ENCODE measurements at regions not wholly inside any gene's neighbourhood (a gene's known extent, or its start where the extent isn't known, plus 50 kb on each side); places are given as distances from the start of the nearest gene placed in this dataset.
"Not testable (repeated sequence)": the region's sequence is repeated elsewhere in the genome, so short reads cannot be mapped to it uniquely, and the experiment has no call there.

- H3K4me2 ChIP-seq; H3K36me3 ChIP-seq (ENCODE audit: insufficient read depth); DNase-seq (ENCODE audit: low spot score); ATAC-seq; H2AFZ ChIP-seq; H3K36me3 Mint-ChIP-seq (ENCODE audit: low read depth); H3F3A ChIP-seq (replicated peaks; ENCODE audit: low read depth); H3K9me3 Mint-ChIP-seq; H3K4me1 Mint-ChIP-seq; H4K20me1 ChIP-seq (replicated peaks; ENCODE audit: insufficient read depth); H3K27me3 ChIP-seq (ENCODE audit: insufficient read depth); H3K4me3 ChIP-seq; H3K4me1 ChIP-seq (ENCODE audit: insufficient read depth); H3K27ac Mint-ChIP-seq; H3K4me3 Mint-ChIP-seq; H3K79me2 ChIP-seq (replicated peaks; ENCODE audit: insufficient read depth); H3K27me3 Mint-ChIP-seq (ENCODE audit: insufficient read depth, low read depth, poor library complexity); H3K9me2 ChIP-seq (ENCODE audit: insufficient read depth): not testable (repeated sequence)
- peak overlapping the region; percentile 68 for H3K27ac ChIP-seq (ENCODE audit: low read depth)
Observed at GRCh38 chr12:73001806-73002205, 729.6 kb downstream of the TRHDE start.

- not testable (repeated sequence) for H3K27me3 ChIP-seq (ENCODE audit: insufficient read depth); H3K36me3 ChIP-seq (ENCODE audit: insufficient read depth); H3K4me3 ChIP-seq; ATAC-seq; H3K79me2 ChIP-seq (replicated peaks; ENCODE audit: insufficient read depth); H3K4me1 ChIP-seq (ENCODE audit: insufficient read depth); H3F3A ChIP-seq (replicated peaks; ENCODE audit: low read depth); H4K20me1 ChIP-seq (replicated peaks; ENCODE audit: insufficient read depth); H3K27ac Mint-ChIP-seq; H3K36me3 Mint-ChIP-seq (ENCODE audit: low read depth); H3K9me2 ChIP-seq (ENCODE audit: insufficient read depth); H3K27ac ChIP-seq (ENCODE audit: low read depth); H3K9me3 Mint-ChIP-seq; H2AFZ ChIP-seq; H3K4me2 ChIP-seq; H3K4me3 Mint-ChIP-seq; H3K27me3 Mint-ChIP-seq (ENCODE audit: insufficient read depth, low read depth, poor library complexity); DNase-seq (ENCODE audit: low spot score)
- H3K4me1 Mint-ChIP-seq, result peaks cover 11% of the 10 kb centered on the region; the same call in 2 of the 3 replicates
Observed at GRCh38 chr12:73002504-73002903, 730.3 kb downstream of the TRHDE start.

GRCh38 chr12:73009138-73009834 is 737.1 kb downstream of the TRHDE start:
- H3F3A ChIP-seq (replicated peaks; ENCODE audit: low read depth); H3K79me2 ChIP-seq (replicated peaks; ENCODE audit: insufficient read depth); H4K20me1 ChIP-seq (replicated peaks; ENCODE audit: insufficient read depth); H3K4me1 Mint-ChIP-seq; ATAC-seq; DNase-seq (ENCODE audit: low spot score); H3K27ac ChIP-seq (ENCODE audit: low read depth); H3K4me3 ChIP-seq; H3K27ac Mint-ChIP-seq; H3K36me3 ChIP-seq (ENCODE audit: insufficient read depth); H3K27me3 Mint-ChIP-seq (ENCODE audit: insufficient read depth, low read depth, poor library complexity); H3K4me1 ChIP-seq (ENCODE audit: insufficient read depth); H3K4me2 ChIP-seq; H3K9me2 ChIP-seq (ENCODE audit: insufficient read depth); H3K27me3 ChIP-seq (ENCODE audit: insufficient read depth); H3K4me3 Mint-ChIP-seq: not testable (repeated sequence)
- Mint-ChIP-seq H3K9me3 (peaks cover 40% of the 10 kb centered on the region), H3K36me3 (ENCODE audit: low read depth) (peaks cover 34% of the 10 kb centered on the region)
- 0 out of 2 replicates have a peak overlapping the region, but pooled peaks have one; percentile 30 for H2AFZ ChIP-seq

- Mint-ChIP-seq H3K27ac (no peak overlapping the region), H3K9me3 (no peaks in the 10 kb centered on the region), H3K4me3 (no peak overlapping the region), H3K4me1 (peaks cover 10% of the 10 kb centered on the region), H3K27me3 (ENCODE audit: insufficient read depth, low read depth, poor library complexity) (no peaks in the 10 kb centered on the region), H3K36me3 (ENCODE audit: low read depth) (peaks cover 7% of the 10 kb centered on the region; the same call in 1 of the 3 replicates)
- ATAC-seq (no peak), DNase-seq (ENCODE audit: low spot score) (no peak)
- Histone ChIP-seq H2AFZ (no peak overlapping the region), H3K79me2 (replicated peaks; ENCODE audit: insufficient read depth) (no peaks in the 10 kb centered on the region), H4K20me1 (replicated peaks; ENCODE audit: insufficient read depth) (no peaks in the 10 kb centered on the region), H3K9me2 (ENCODE audit: insufficient read depth) (no peaks in the 10 kb centered on the region), H3K27me3 (ENCODE audit: insufficient read depth) (no peaks in the 10 kb centered on the region), H3K4me3 (no peak overlapping the region), H3K36me3 (ENCODE audit: insufficient read depth) (no peaks in the 10 kb centered on the region), H3K4me1 (ENCODE audit: insufficient read depth) (0 out of 2 replicates have a peak, but pooled peaks cover 4% of the 10 kb centered on the region), H3K4me2 (no peak overlapping the region), H3K27ac (ENCODE audit: low read depth) (no peak overlapping the region), H3F3A (replicated peaks; ENCODE audit: low read depth) (no peaks in the 10 kb centered on the region)
- TF ChIP-seq ETS1 (IDR thresholded peaks at IDR 0.05), result no peak
- TF ChIP-seq ZNF114 (CRISPR knock-in tag; IDR thresholded peaks at IDR 0.05), result no peak
- TF ChIP-seq CREB1 (CRISPR knock-in tag; IDR thresholded peaks at IDR 0.05; ENCODE audit: low read depth), result no peak
- no peak for TF ChIP-seq STAT1 (IDR thresholded peaks at IDR 0.05; ENCODE audit: unreplicated experiment)
- TF ChIP-seq POLR2AphosphoS5 (IDR thresholded peaks at IDR 0.05; ENCODE audit: low read depth), result no peak
- no peak for TF ChIP-seq JUNB (IDR thresholded peaks at IDR 0.05; ENCODE audit: unreplicated experiment)
- TF ChIP-seq EZH2phosphoT487 (IDR thresholded peaks at IDR 0.05; ENCODE audit: unreplicated experiment), result no peak
- TF ChIP-seq ZNF331 (CRISPR knock-in tag; IDR thresholded peaks at IDR 0.05; ENCODE audit: low read depth), result no peak
- no peak for TF ChIP-seq EZH2 (IDR thresholded peaks at IDR 0.05; ENCODE audit: low read depth, unreplicated experiment)
- TF ChIP-seq REST (IDR thresholded peaks at IDR 0.05; ENCODE audit: unreplicated experiment), result no peak
- no peak for TF ChIP-seq NANOG (IDR thresholded peaks at IDR 0.05; ENCODE audit: borderline replicate concordance)
Observed at GRCh38 chr12:73017981-73018380, 745.8 kb downstream of the TRHDE start.

All from GM23338 (cell line).